ENCODE measurements at regions not wholly inside any gene's neighbourhood (a gene's known extent, or its start where the extent isn't known, plus 50 kb on each side); places are given as distances from the start of the nearest gene placed in this dataset.

DNA sequence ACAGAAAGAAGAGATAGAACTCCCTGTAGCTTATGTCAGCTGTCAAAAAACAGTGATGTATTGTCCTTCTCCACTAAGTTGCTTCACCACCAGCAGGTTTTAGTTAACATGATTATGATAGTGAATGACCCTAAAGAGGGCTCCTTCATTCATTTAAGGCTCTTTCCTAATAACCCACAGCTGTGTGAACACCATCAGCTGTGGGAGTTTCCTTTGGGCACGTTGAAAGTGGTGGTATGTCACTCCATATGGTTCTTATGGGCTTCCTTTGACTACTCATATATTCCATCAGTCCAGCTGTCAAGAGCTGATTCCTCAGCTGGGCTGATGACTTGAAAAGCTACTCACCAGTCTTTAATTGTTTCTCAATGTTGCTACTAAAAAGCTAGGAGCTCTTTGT lies 210.3 kb downstream of the UBE2E3 start:
- no peak for DNase-seq

- DNase-seq, result no peak
Measured at GRCh38 chr2:181193550-181193949, 213.1 kb downstream of the UBE2E3 start.

GRCh38 chr2:181196401-181196800 lies 216.0 kb downstream of the UBE2E3 start:
- DNase-seq, result no peak

DNA sequence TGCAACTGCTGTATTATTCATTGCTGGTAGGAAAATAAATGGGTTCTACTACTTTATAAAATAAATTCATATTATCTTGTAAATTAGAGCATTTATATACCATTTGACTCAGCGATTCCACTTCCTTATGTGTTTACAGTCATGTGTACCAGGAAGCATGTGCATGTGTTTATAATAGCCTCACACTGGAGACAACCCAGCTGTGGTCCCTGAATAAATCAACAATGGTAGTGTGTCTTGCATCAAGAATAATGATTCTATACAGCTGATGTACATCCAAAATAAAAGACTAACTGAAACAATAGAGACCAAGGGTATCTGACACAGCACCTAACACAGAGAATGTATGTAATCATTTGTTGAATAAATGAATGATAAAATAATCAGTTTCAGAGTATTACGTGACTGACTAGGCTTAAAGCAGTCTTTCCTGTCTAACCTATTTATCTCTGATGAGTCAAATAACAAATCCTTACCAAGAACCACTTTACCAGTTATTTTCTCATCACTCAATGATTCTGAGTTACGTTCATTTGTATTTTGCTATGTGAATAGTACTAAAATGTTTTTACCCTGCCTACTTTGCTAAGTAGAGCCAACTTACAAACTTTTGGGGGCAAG lies 216.8 kb downstream of the UBE2E3 start:
- peak; percentile 22 for DNase-seq

DNA sequence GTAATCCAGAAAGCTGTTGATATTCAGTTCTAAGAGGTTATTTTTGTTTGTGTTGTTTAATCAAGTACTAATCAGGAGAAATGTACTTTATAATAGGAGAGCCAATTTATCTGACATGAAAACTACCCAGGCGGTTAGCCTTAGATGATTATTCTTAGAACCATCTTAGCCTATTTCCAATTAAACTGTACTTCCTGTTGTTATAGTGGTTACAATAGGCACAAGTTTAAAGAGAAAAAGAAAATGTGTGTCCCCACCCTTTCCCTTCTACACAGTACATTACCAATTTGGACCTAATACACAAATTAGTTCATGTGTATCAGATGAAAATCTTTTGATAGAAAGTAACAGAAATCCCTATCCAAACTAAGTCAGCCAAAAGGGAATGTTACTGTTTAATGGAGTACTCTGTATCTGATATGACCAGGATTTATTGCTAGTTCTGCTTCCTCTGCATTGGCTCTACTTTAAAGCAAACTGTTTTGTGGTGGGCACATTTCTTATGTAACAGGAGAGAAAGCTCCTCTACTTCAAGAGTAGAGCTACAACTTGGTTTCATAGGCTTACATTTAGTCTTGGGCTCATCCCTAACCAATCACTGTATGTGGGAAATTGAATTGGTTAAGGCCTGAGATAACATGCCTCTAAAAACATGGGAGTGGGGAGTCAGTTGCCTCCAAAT lies 217.9 kb downstream of the UBE2E3 start:
- peak; percentile 32 for DNase-seq

- no peak for DNase-seq
Measured at GRCh38 chr2:181203412-181203811, 223.0 kb downstream of the UBE2E3 start.

DNA sequence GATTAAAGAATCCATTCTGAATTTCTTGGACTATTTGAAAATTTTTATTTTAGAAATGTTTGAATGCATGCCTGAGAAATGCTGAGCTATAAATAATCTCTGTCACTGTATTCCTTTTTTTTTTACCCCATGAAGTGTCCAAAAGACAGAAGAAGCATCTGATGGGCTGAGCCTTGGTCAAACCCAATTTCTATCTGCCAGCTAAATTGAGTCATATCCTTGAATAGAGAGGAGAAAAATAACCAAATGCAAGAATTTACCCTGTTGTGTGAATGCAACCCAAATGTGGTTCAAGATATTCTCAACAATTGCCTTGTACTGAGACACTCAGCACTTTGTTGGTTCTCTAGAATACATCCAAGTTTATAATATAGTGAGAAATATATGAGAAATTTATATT lies 223.5 kb downstream of the UBE2E3 start:
- no peak for DNase-seq

DNA sequence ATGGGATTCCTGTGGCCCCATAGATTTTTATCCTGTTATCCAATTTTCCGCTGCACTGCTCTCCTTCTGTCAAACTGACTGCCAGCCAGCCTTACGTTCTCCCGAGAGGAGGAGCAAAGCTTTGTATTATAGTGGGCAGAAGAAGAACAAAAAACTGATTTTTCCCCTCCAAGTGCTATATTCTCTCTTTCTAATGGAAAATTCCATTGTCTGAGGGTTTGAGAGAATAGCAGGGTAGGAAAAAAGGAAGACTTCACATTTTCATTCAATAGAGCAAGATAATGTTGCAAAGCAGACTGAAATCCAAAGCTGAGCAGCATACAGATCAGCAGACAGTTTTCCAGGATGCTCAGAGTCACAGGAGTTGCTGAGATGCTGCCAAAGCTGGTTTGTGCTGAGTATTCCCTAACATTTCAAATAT lies 238.0 kb downstream of the UBE2E3 start:
- DNase-seq, result no peak

DNA sequence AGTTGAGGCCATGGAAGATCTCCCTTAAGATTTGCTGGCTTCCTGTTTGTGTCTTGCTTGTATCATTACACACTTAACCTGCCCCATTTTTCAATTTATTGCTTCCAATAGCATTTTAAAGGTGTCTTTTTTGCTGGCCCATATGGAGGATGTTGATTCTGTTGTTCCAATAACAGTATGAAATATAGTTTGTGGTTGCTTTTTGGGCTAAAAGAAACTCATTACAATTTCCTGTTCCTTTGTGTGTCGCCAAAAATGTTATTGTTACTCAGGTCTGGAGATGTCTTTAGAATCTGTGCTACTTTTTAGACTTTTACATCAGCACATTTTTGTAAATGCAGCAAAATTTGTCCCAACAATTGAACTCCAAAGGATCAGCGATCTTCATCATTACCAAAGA lies 234.0 kb upstream of the ITGA4 start:
- peak; percentile 54 for DNase-seq

GRCh38 chr2:181224866-181225265 lies 232.3 kb upstream of the ITGA4 start:
- DNase-seq, result peak; percentile 64

- no peak for DNase-seq
Measured at GRCh38 chr2:181228661-181229060, 228.5 kb upstream of the ITGA4 start.

GRCh38 chr2:181231151-181231550 lies 226.0 kb upstream of the ITGA4 start:
- no peak for DNase-seq

DNA sequence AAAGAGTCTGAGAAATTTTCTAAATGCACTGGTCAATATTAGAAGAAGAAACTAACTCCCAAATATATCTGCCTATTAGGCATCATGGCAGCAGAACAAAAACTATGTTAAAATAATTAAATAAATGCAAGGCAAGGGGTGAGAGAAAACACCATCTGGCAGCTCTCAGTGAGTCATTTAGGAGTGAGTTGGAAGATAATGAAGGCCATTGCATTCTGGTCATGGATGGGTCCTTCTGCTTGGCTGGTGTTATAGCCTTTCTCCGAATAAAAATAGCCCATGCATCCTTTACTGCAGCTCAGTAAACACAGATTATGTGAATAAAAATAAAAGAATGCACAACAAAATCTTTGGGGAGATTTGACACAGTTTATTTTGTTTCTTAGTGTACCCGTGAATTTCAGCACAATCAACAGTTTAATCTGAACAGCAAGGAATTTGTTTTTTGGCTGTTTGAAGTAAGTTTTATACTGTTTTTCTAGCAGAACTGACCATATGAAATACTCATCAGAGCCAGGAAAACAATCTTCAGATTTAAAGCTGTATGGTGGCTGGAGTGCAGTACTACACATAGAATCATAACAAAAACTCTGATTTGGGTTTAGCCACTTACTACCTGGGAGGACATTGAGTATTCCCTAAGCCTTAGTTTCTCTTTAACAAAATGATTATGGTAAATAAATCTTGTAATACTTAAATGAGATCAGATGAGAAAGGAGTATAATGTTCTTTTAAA lies 225.1 kb upstream of the ITGA4 start:
- DNase-seq, result no peak

GRCh38 chr2:181234487-181234891 lies 222.7 kb upstream of the ITGA4 start:
- DNase-seq, result no peak

DNA sequence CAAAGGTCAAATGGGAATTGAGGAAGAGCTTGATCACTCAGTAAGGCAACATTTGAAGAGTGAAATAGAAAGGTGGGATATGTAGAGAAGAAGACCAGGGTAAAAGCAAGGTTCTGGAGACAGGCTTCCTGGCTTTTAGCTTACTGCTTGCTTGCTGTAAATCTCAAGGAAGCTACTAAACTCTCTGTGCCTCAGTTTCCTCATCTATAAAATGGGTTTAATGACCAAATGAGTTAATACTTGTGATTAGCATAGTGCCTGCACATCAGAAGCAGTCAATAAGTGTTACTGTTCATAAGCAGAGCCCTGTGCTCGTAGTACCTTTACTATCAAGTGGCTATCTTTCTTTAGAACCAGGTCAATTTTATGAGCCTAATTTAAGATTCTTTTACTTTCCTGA lies 222.2 kb upstream of the ITGA4 start:
- DNase-seq, result no peak

GRCh38 chr2:181235683-181236459 lies 221.3 kb upstream of the ITGA4 start:
- no peak for DNase-seq

DNA sequence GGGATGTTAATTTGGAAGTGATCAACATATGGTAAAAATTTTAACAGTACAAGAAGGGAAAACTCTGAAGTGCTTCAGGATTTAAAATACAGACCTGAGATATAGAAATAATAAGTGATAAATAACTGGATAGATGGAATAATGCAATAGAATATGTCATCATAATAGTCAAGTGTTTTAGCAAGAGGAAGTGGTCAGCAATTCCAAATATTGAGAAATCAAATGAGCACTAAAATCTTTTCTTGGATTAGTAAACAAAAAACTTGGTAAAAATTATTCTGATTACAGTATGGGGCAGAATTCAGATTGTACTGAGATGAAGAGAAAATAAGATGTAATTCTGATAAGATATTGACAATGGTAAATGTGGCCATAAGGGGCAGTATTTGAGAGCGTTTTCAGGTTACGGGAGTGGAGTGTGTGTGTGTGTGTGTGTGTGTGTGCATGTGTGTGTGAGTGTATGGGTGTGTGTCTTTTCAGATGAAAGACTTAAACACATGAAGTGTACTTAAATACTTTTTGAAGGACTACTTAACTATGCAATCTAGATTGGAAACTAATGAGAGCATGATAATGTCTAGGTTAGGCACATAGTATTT lies 217.9 kb upstream of the ITGA4 start:
- peak; percentile 53 for DNase-seq

GRCh38 chr2:181240844-181241243 lies 216.3 kb upstream of the ITGA4 start:
- no peak for DNase-seq

GRCh38 chr2:181241366-181241765 lies 215.8 kb upstream of the ITGA4 start:
- no peak for DNase-seq

- DNase-seq, result no peak
Measured at GRCh38 chr2:181241797-181242196, 215.4 kb upstream of the ITGA4 start.

DNA sequence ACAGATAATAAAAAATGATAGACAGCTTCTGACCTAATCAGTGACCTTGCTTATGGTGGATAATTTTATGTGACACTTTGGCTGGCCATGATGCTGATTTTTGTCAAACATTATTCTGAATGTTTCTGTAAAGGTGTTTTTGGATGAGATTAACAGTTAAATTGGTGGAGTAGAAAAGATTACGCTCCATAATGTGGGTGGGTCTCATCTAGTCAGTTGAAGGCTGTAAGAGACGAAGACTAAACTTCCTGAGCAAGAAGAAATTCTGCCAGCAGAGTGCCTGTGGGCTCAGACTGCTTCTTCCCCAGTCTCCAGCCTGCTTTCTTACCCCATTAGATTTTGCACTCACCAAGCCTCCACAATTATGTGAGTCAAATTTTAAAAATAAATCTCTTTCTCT lies 214.9 kb upstream of the ITGA4 start:
- no peak for DNase-seq

DNA sequence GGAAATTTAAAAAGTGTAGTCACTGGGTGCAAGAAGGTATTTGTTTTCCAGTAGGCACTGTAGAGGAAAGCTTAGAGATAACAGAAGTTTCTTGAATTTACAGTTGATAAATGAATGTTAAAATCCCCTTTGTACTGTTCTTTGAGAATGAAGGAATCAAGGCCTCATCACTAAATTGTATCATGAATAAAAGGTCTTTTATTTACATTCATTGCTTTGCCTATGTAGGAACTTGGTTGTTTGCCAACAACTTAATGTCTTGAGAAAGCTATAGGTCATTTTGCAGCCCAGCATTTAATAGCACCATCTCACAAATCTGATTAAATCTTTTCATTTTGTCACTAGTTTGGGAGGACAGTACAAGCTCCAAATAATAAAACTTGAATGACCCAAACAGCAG lies 213.9 kb upstream of the ITGA4 start:
- DNase-seq, result no peak

DNA sequence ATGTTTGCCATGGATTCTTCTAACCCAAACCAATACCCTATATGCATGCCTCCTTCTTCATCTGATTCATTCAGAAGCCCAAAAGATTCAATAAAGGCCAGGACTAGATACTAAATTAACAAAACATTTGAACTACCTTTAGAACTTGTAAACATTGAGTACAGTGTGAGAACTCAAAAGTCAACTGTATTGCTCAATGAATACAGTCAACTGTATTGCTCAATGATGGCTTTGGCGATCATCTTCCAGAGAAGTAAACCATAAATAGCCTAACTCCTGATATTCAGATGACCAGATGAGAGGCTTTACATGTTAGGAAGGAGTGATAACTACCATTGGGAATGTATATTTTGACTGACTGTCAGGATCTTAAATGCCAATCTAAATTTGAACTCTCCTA lies 206.5 kb upstream of the ITGA4 start:
- DNase-seq, result no peak
